ENCODE measurements at regions not wholly inside any gene's neighbourhood (a gene's known extent, or its start where the extent isn't known, plus 50 kb on each side); places are given as distances from the start of the nearest gene placed in this dataset.

GRCh38 chr11:33582636-33583325, 117.8 kb downstream of the C11orf91 start:
- H3K27me3 ChIP-seq (ENCODE audit: insufficient read depth, low read depth), result no peaks in the 10 kb centered on the region
- H3K4me3 ChIP-seq (IDR thresholded peaks at IDR 0.05; ENCODE audit: insufficient read depth, low read depth, low read length), result no peak overlapping the region
- H2AFZ ChIP-seq (ENCODE audit: low read depth), result no peak overlapping the region
- H3K79me2 ChIP-seq (ENCODE audit: insufficient read depth, low read depth), result no peaks in the 10 kb centered on the region
- TF ChIP-seq, protein P1, sequence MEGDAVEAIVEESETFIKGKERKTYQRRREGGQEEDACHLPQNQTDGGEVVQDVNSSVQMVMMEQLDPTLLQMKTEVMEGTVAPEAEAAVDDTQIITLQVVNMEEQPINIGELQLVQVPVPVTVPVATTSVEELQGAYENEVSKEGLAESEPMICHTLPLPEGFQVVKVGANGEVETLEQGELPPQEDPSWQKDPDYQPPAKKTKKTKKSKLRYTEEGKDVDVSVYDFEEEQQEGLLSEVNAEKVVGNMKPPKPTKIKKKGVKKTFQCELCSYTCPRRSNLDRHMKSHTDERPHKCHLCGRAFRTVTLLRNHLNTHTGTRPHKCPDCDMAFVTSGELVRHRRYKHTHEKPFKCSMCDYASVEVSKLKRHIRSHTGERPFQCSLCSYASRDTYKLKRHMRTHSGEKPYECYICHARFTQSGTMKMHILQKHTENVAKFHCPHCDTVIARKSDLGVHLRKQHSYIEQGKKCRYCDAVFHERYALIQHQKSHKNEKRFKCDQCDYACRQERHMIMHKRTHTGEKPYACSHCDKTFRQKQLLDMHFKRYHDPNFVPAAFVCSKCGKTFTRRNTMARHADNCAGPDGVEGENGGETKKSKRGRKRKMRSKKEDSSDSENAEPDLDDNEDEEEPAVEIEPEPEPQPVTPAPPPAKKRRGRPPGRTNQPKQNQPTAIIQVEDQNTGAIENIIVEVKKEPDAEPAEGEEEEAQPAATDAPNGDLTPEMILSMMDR (conservative IDR thresholded peaks at IDR 0.05; ENCODE audit: low read depth, low read length), result no peak
- H4K20me1 ChIP-seq (ENCODE audit: insufficient read depth), result no peaks in the 10 kb centered on the region
- no peak overlapping the region for H3K27ac ChIP-seq
- H3K9ac ChIP-seq, result no peak overlapping the region
- no peaks in the 10 kb centered on the region for H3K36me3 ChIP-seq (ENCODE audit: insufficient read depth)
- no peak overlapping the region for H3K4me2 ChIP-seq
- H3K4me1 ChIP-seq (ENCODE audit: low read depth, poor library complexity, severe bottlenecking), result no peaks in the 10 kb centered on the region

- Histone ChIP-seq H3K4me3 (IDR thresholded peaks at IDR 0.05; ENCODE audit: insufficient read depth, low read depth, low read length) (no peak overlapping the region), H3K4me2 (no peak overlapping the region), H2AFZ (ENCODE audit: low read depth) (no peak overlapping the region), H3K27me3 (ENCODE audit: insufficient read depth, low read depth) (no peaks in the 10 kb centered on the region), H4K20me1 (ENCODE audit: insufficient read depth) (no peaks in the 10 kb centered on the region), H3K9ac (no peak overlapping the region), H3K79me2 (ENCODE audit: insufficient read depth, low read depth) (no peaks in the 10 kb centered on the region), H3K36me3 (ENCODE audit: insufficient read depth) (no peaks in the 10 kb centered on the region), H3K27ac (no peak overlapping the region), H3K4me1 (ENCODE audit: low read depth, poor library complexity, severe bottlenecking) (peaks cover 27% of the 10 kb centered on the region)
- TF ChIP-seq, protein P1 (conservative IDR thresholded peaks at IDR 0.05; ENCODE audit: low read depth, low read length), result no peak
Measured at GRCh38 chr11:33579101-33579500, 121.5 kb downstream of the C11orf91 start.

DNA sequence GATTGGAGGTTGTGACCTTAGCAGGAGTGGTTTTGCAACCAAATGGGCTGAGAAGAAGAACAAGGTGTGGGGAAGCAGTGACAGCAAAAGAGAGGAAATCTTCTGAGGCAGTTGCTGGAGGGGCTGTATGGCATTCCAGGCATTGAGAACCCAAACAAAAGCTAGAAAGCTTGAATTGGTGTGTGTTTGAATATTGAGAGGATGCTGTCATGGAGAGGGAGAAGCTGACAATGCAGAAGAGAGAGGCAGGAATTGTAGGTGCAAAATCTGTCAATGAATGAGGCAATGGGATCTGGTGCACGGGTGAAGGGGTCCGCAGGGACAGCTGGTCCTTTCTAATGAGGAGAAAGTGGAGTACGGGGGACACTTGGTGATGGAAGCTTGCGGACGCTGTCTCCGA, 123.4 kb downstream of the C11orf91 start:
- TF ChIP-seq, protein P1 (conservative IDR thresholded peaks at IDR 0.05; ENCODE audit: low read depth, low read length), result no peak
- Histone ChIP-seq H2AFZ (ENCODE audit: low read depth) (no peak overlapping the region), H3K27me3 (ENCODE audit: insufficient read depth, low read depth) (no peaks in the 10 kb centered on the region), H3K4me3 (IDR thresholded peaks at IDR 0.05; ENCODE audit: insufficient read depth, low read depth, low read length) (no peak overlapping the region), H3K9ac (no peak overlapping the region), H3K4me1 (ENCODE audit: low read depth, poor library complexity, severe bottlenecking) (peaks cover 30% of the 10 kb centered on the region), H3K27ac (no peak overlapping the region), H3K79me2 (ENCODE audit: insufficient read depth, low read depth) (no peaks in the 10 kb centered on the region), H3K4me2 (no peak overlapping the region), H4K20me1 (ENCODE audit: insufficient read depth) (no peaks in the 10 kb centered on the region), H3K36me3 (ENCODE audit: insufficient read depth) (no peaks in the 10 kb centered on the region)

GRCh38 chr11:33575311-33575710, 125.3 kb downstream of the C11orf91 start:
- peaks cover 30% of the 10 kb centered on the region for H3K4me1 ChIP-seq (ENCODE audit: low read depth, poor library complexity, severe bottlenecking)
- H2AFZ ChIP-seq (ENCODE audit: low read depth), result peak overlapping the region; percentile 41; the same call in 1 of the 2 replicates
- no peaks in the 10 kb centered on the region for H4K20me1 ChIP-seq (ENCODE audit: insufficient read depth)
- no peak overlapping the region for H3K4me3 ChIP-seq (IDR thresholded peaks at IDR 0.05; ENCODE audit: insufficient read depth, low read depth, low read length)
- TF ChIP-seq, protein P1 (conservative IDR thresholded peaks at IDR 0.05; ENCODE audit: low read depth, low read length), result no peak
- H3K79me2 ChIP-seq (ENCODE audit: insufficient read depth, low read depth), result no peaks in the 10 kb centered on the region
- peak overlapping the region; percentile 44 for H3K27ac ChIP-seq
- no peaks in the 10 kb centered on the region for H3K36me3 ChIP-seq (ENCODE audit: insufficient read depth)
- peak overlapping the region; percentile 91 for H3K4me2 ChIP-seq
- H3K9ac ChIP-seq, result peak overlapping the region; percentile 14; the same call in 1 of the 2 replicates
- H3K27me3 ChIP-seq (ENCODE audit: insufficient read depth, low read depth), result no peaks in the 10 kb centered on the region
